Neural cell (in vitro differentiated cells): ENCODE measurements at regions not wholly inside any gene's neighbourhood (a gene's known extent, or its start where the extent isn't known, plus 50 kb on each side); places are given as distances from the start of the nearest gene placed in this dataset.

Experiments used
- EP300 ChIP-seq: fragments of 450-650 bp; conservative IDR thresholded peaks from 2 replicates; pipeline ENCODE4 v1.6.1; 2014; ENCODE audit warnings: antibody characterized with exemption, mild to moderate bottlenecking, moderate library complexity; ENCODE audit not compliant: poor library complexity, severe bottlenecking
- TF ChIP-seq, protein P1 (sequence below): fragments of 450-650 bp; IDR thresholded peaks from 2 replicates; pipeline ENCODE4 v1.5.1; 2014; ENCODE audit warnings: antibody characterized with exemption, mild to moderate bottlenecking, moderate library complexity; ENCODE audit not compliant: poor library complexity, severe bottlenecking

DNA sequence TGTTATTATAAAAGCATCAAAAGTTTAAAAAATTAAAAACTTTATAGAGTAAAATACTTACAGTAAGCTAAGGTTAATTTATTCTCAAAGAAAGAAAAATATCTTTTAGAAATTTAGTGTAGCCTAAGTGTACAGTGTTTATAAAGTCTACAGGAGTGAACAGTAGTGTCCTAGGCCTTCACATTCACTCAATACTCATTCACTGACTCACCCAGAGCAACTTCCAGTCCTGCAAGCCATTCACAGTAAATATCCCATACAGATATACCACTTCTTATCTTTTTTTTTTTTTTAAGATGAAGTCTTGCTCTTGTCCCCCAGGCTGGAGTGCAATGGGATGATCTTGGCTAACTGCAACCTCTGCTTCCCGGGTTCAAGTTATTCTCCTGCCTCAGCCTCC lies 73.1 kb upstream of the FST start:
- TF ChIP-seq, protein P1, sequence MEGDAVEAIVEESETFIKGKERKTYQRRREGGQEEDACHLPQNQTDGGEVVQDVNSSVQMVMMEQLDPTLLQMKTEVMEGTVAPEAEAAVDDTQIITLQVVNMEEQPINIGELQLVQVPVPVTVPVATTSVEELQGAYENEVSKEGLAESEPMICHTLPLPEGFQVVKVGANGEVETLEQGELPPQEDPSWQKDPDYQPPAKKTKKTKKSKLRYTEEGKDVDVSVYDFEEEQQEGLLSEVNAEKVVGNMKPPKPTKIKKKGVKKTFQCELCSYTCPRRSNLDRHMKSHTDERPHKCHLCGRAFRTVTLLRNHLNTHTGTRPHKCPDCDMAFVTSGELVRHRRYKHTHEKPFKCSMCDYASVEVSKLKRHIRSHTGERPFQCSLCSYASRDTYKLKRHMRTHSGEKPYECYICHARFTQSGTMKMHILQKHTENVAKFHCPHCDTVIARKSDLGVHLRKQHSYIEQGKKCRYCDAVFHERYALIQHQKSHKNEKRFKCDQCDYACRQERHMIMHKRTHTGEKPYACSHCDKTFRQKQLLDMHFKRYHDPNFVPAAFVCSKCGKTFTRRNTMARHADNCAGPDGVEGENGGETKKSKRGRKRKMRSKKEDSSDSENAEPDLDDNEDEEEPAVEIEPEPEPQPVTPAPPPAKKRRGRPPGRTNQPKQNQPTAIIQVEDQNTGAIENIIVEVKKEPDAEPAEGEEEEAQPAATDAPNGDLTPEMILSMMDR, result no peak
- TF ChIP-seq EP300, result no peak
